GM23338 (cell line): ENCODE measurements at regions not wholly inside any gene's neighbourhood (a gene's known extent, or its start where the extent isn't known, plus 50 kb on each side); places are given as distances from the start of the nearest gene placed in this dataset.

ENCODE experiments used
- CREB1 ChIP-seq: fragments of 250-450 bp; sonication (Bioruptor Pico); IDR thresholded peaks from 2 replicates; pipeline ENCODE4 v1.5.0; 2020; ENCODE audit warnings: low read depth, mild to moderate bottlenecking, moderate library complexity
- CTCF ChIP-seq, 2 experiments: fragments of 200-600 bp in 1 of 2; sonication (generic) in 1 of 2; conservative IDR thresholded peaks; 2 replicates each; pipeline versions ENCODE4 v1.5.1 to v1.6.1; 2016 to 2017; ENCODE audit warnings: antibody characterized with exemption in 2 of 2, low read depth in 2 of 2, mild to moderate bottlenecking in 2 of 2, moderate library complexity in 1 of 2
- ETS1 ChIP-seq: IDR thresholded peaks from 2 replicates; pipeline ENCODE4 v1.6.1; 2016; ENCODE audit warnings: antibody characterized with exemption
- EZH2 ChIP-seq: fragments of 200-600 bp; sonication (generic); IDR thresholded peaks from one replicate; pipeline ENCODE4 v1.8.0; 2017; ENCODE audit warnings: antibody characterized with exemption, mild to moderate bottlenecking, low read depth; ENCODE audit not compliant: unreplicated experiment
- POLR2AphosphoS5 ChIP-seq: IDR thresholded peaks from 2 replicates; pipeline ENCODE4 v1.6.1; 2016; ENCODE audit warnings: antibody characterized with exemption, low read depth
- ZNF114 ChIP-seq: fragments of 250-450 bp; sonication (Bioruptor Pico); IDR thresholded peaks from 2 replicates; pipeline ENCODE4 v1.5.0; 2020; ENCODE audit warnings: mild to moderate bottlenecking, moderate library complexity
- ZNF462 ChIP-seq: fragments of 250-450 bp; sonication (Bioruptor Pico); IDR thresholded peaks from 2 replicates; pipeline ENCODE4 v1.5.0; 2020; ENCODE audit warnings: mild to moderate bottlenecking, moderate library complexity

- no peak for TF ChIP-seq CREB1
- TF ChIP-seq CTCF (conservative IDR thresholded peaks at IDR 0.05; ENCODE audit: low read depth in 2 of 2) = no peak
- TF ChIP-seq ZNF462 (CRISPR knock-in tag) = no peak
- TF ChIP-seq EZH2 = no peak
- TF ChIP-seq POLR2AphosphoS5 = no peak
- no peak for TF ChIP-seq ZNF114 (CRISPR knock-in tag)
- no peak for TF ChIP-seq ETS1
These were observed 97.2 kb upstream of the SFSWAP start for GRCh38 chr12:131613678-131614077.
